Mucosa of rectum (tissue), 2 donors: ENCODE measurements at regions not wholly inside any gene's neighbourhood (a gene's known extent, or its start where the extent isn't known, plus 50 kb on each side); places are given as distances from the start of the nearest gene placed in this dataset.

Source experiments
- H3K27ac ChIP-seq, 2 donors: one replicate each; pipeline ENCODE4 v1.7.0; 2013; ENCODE audit warnings: inconsistent platforms in 2 of 2, low read depth in 2 of 2, low read length in 2 of 2
- H3K27me3 ChIP-seq, 2 donors: one replicate each; pipeline ENCODE4 v1.7.0; 2013; ENCODE audit warnings: low read length in 2 of 2; ENCODE audit not compliant: control insufficient read depth in 2 of 2, insufficient read depth in 2 of 2
- H3K36me3 ChIP-seq, 2 donors: one replicate each; pipeline ENCODE4 v1.7.0; 2013; ENCODE audit warnings: low read length in 2 of 2; ENCODE audit not compliant: control insufficient read depth in 2 of 2, insufficient read depth in 2 of 2
- H3K4me1 ChIP-seq, 2 donors: one replicate each; pipeline ENCODE4 v1.7.0; 2013; ENCODE audit warnings: low read length in 2 of 2, mild to moderate bottlenecking in 1 of 2; ENCODE audit not compliant: control insufficient read depth in 2 of 2, insufficient read depth in 2 of 2
- H3K4me3 ChIP-seq, 2 donors: one replicate each; pipeline ENCODE4 v1.7.0; 2013; ENCODE audit warnings: low read length in 2 of 2
- H3K9ac ChIP-seq, 2 donors: one replicate each; pipeline ENCODE4 v1.7.0; 2013; ENCODE audit warnings: low read length in 2 of 2, low read depth in 1 of 2, mild to moderate bottlenecking in 1 of 2
- H3K9me3 ChIP-seq, 2 donors: one replicate each; pipeline ENCODE4 v1.7.0; 2013; ENCODE audit warnings: low read length in 2 of 2; ENCODE audit not compliant: control insufficient read depth in 2 of 2
- donor health status: healthy.
- donor health status: Normal muscosa, but diverticular disease.

DNA sequence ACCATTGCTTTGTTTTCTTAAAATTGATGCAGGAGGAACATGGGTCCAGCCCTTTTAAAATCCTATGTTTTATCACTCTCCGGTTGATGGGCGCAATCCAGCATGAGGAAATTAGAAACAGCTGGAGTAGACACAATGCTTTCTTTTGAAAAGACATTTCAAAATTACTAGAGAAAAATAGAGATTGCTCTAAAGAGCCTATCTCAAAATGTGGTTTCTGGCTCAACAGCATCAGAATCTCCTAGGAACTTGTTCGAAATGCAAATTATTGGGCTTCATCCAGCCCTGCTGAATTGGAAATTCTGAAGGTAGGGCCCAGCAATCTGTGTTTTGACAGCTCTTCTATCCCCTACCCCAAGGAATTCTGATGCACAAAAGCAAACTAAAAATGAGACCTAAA is 190.8 kb upstream of the BMP2 start:
- Histone ChIP-seq H3K36me3 (no peaks in the 10 kb centered on the region), H3K27ac (no peak overlapping the region), H3K9me3 (no peaks in the 10 kb centered on the region), H3K27me3 (no peaks in the 10 kb centered on the region), H3K9ac (no peak overlapping the region), H3K4me1 (no peaks in the 10 kb centered on the region), H3K4me3 (no peak overlapping the region)

GRCh38 chr20:6575912-6576401 is 191.5 kb upstream of the BMP2 start:
- H3K36me3 ChIP-seq, result no peaks in the 10 kb centered on the region
- H3K4me3 ChIP-seq, result no peak overlapping the region
- no peaks in the 10 kb centered on the region for H3K4me1 ChIP-seq
- H3K9ac ChIP-seq, result no peak overlapping the region
- no peak overlapping the region for H3K27ac ChIP-seq
- H3K27me3 ChIP-seq, result no peaks in the 10 kb centered on the region
- no peaks in the 10 kb centered on the region for H3K9me3 ChIP-seq

DNA sequence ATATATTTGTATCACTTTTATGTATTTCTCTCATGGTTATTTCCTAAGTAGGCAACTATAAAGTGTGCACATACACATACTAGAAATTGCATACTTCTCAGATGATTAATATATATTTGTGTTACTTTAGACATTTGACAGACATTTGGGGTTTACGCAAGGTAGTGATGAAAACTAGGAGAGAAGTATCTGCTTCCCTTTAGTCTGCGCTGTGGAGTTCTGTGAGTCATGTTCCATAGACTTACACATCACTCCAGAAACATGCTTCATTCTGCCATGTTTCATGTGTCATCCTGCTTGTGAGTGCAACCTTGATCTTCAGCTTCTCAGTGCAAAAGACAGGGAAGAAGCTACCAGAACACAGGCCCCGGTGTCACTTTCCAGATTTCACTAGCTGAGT is 200.7 kb upstream of the BMP2 start:
- Histone ChIP-seq H3K9ac (no peak overlapping the region), H3K27ac (no peak overlapping the region), H3K4me3 (no peak overlapping the region), H3K36me3 (no peaks in the 10 kb centered on the region), H3K9me3 (no peaks in the 10 kb centered on the region), H3K4me1 (no peaks in the 10 kb centered on the region), H3K27me3 (no peaks in the 10 kb centered on the region)

- Histone ChIP-seq H3K4me1 (no peaks in the 10 kb centered on the region), H3K9ac (no peak overlapping the region), H3K4me3 (no peak overlapping the region), H3K27me3 (no peaks in the 10 kb centered on the region), H3K27ac (no peak overlapping the region), H3K36me3 (no peaks in the 10 kb centered on the region), H3K9me3 (no peaks in the 10 kb centered on the region)
Observed at GRCh38 chr20:6562111-6562510, 205.4 kb upstream of the BMP2 start.

DNA sequence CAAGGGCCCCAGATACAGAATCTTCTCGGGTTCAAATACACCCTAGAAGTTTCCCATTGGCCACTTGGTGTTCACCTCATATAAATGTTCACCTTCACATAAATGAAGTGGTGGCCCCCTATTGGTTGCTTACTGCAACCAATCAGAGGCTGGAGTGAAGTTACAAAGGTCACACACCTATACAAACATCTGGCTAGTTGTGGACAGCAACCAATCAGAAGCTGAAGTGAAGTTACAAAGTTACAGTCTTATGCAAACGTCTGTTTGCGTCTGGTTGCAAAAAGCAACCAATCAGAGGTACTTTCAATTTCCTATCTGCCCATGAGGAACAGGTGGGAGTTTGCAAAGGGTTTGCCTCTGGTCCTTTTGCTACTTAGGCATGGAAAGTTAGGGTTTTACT is 206.5 kb upstream of the BMP2 start:
- Histone ChIP-seq H3K4me1 (no peaks in the 10 kb centered on the region), H3K36me3 (no peaks in the 10 kb centered on the region), H3K27ac (no peak overlapping the region), H3K9ac (no peak overlapping the region), H3K9me3 (no peaks in the 10 kb centered on the region), H3K4me3 (peak overlapping the region in 1 of 2 donors; percentile 46), H3K27me3 (no peaks in the 10 kb centered on the region)

- H3K4me3 ChIP-seq, result no peak overlapping the region
- no peaks in the 10 kb centered on the region for H3K4me1 ChIP-seq
- H3K9ac ChIP-seq, result no peak overlapping the region
- H3K36me3 ChIP-seq, result no peaks in the 10 kb centered on the region
- no peak overlapping the region for H3K27ac ChIP-seq
- no peaks in the 10 kb centered on the region for H3K9me3 ChIP-seq
- no peaks in the 10 kb centered on the region for H3K27me3 ChIP-seq
Observed at GRCh38 chr20:6559791-6560190, 207.7 kb upstream of the BMP2 start.

GRCh38 chr20:6558341-6558740 is 209.1 kb upstream of the BMP2 start:
- no peaks in the 10 kb centered on the region for H3K4me1 ChIP-seq
- H3K27me3 ChIP-seq, result no peaks in the 10 kb centered on the region
- no peak overlapping the region for H3K27ac ChIP-seq
- no peak overlapping the region for H3K9ac ChIP-seq
- no peaks in the 10 kb centered on the region for H3K36me3 ChIP-seq
- no peak overlapping the region for H3K4me3 ChIP-seq
- no peaks in the 10 kb centered on the region for H3K9me3 ChIP-seq

- Histone ChIP-seq H3K27ac (peak overlapping the region; percentile 53 to 67), H3K4me3 (peak overlapping the region; percentile 22 to 29), H3K9me3 (no peaks in the 10 kb centered on the region), H3K4me1 (peaks cover 0 to 2% of the 10 kb centered on the region in 2 donors), H3K27me3 (no peaks in the 10 kb centered on the region), H3K36me3 (no peaks in the 10 kb centered on the region), H3K9ac (peak overlapping the region in 1 of 2 donors; percentile 12)
Observed at GRCh38 chr20:6533761-6534479, 233.6 kb upstream of the BMP2 start.

GRCh38 chr20:6533351-6533750 is 234.1 kb upstream of the BMP2 start:
- Histone ChIP-seq H3K27ac (peak overlapping the region; percentile 13 to 67), H3K4me3 (no peak overlapping the region), H3K9ac (no peak overlapping the region), H3K36me3 (no peaks in the 10 kb centered on the region), H3K27me3 (no peaks in the 10 kb centered on the region), H3K4me1 (peaks cover 0 to 2% of the 10 kb centered on the region in 2 donors), H3K9me3 (no peaks in the 10 kb centered on the region)

DNA sequence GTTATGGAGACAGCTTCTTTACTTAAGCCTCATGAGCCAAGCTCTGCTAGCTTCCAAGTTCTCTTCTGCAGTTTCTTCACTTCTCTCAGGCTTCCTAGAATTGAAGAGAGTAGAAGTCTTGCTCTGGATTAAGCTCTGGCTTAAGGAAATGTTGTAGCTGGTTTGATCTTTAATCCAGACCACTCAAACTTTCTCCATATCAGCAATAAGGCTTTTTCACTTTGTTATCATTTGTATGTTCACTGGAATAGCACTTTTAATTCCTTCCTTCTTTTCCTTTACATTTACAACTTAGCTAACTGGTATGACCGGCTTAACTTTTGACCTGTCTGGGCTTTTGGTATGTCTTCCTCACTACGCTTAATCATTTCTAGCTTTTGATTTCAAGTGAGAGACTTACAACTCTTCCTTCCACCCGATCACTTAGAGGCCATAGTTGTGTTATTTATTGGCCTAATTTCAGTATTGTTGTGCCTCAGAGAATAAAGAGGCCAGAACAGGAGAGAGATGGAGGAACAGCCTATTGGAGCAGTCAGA is 236.6 kb upstream of the BMP2 start:
- Histone ChIP-seq H3K27ac (no peak overlapping the region), H3K27me3 (no peaks in the 10 kb centered on the region), H3K9ac (no peak overlapping the region), H3K9me3 (no peaks in the 10 kb centered on the region), H3K36me3 (no peaks in the 10 kb centered on the region), H3K4me3 (no peak overlapping the region), H3K4me1 (peaks cover 0 to 2% of the 10 kb centered on the region in 2 donors)
